Fibroblast of pulmonary artery (primary cell): ENCODE measurements at regions not wholly inside any gene's neighbourhood (a gene's known extent, or its start where the extent isn't known, plus 50 kb on each side); places are given as distances from the start of the nearest gene placed in this dataset.

Experiments
- DNase-seq: peaks from one replicate; pipeline ENCODE4 v3.0.0-alpha.2; 2010; ENCODE audit warnings: low read depth
- H3K4me3 ChIP-seq: replicated peaks from 2 replicates; pipeline ENCODE4 v1.5.1; 2011; ENCODE audit warnings: low read depth, mild to moderate bottlenecking, control low read depth, low read length, moderate library complexity
- TF ChIP-seq, protein P1 (sequence below): IDR thresholded peaks from 2 replicates; pipeline ENCODE4 v1.5.1; 2011; ENCODE audit warnings: mild to moderate bottlenecking, control low read depth, low read length, inconsistent platforms; ENCODE audit errors: missing control alignments

DNA sequence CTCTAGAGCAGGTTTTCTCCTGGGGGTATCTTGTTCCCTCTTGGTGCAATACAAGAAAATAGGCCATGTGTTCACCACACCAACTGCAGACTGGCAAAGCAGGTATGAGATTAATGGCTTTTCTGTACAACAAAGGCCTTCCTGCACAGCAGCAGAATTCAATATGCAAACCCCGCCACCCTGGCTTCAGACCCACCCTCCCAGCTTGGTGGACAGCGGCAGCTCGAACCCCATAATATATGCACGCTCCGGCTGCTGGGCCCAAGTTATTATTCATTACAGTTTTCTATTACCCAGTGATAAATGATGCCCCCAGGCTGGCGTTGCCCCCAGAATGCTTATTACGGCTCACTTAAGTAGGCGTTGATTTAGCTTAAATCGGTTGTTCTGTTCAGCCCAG is 144.2 kb downstream of the RRAGC start:
- no peak overlapping the region for H3K4me3 ChIP-seq
- TF ChIP-seq, protein P1, sequence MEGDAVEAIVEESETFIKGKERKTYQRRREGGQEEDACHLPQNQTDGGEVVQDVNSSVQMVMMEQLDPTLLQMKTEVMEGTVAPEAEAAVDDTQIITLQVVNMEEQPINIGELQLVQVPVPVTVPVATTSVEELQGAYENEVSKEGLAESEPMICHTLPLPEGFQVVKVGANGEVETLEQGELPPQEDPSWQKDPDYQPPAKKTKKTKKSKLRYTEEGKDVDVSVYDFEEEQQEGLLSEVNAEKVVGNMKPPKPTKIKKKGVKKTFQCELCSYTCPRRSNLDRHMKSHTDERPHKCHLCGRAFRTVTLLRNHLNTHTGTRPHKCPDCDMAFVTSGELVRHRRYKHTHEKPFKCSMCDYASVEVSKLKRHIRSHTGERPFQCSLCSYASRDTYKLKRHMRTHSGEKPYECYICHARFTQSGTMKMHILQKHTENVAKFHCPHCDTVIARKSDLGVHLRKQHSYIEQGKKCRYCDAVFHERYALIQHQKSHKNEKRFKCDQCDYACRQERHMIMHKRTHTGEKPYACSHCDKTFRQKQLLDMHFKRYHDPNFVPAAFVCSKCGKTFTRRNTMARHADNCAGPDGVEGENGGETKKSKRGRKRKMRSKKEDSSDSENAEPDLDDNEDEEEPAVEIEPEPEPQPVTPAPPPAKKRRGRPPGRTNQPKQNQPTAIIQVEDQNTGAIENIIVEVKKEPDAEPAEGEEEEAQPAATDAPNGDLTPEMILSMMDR = no peak
- DNase-seq = no peak

DNA sequence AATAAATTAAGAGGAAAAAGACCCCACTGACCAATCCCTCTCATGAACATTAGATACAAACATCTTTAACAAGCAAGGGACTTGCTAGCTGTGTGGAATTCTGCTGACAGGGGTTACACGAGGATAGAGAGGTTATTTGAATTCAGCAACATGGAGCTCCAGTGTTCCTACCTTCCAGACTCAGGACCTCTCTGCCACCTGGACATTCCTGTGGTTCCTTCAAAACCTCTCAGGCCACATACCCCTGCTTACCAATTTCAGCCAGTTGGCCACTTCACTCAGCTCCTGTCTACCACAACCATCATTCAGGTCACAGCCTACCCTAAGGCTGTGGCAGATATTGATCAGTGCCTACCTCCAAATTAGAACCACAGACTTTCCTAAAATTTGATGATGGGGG is 147.5 kb downstream of the RRAGC start:
- TF ChIP-seq, protein P1 = no peak
- DNase-seq = no peak
- no peak overlapping the region for H3K4me3 ChIP-seq

DNA sequence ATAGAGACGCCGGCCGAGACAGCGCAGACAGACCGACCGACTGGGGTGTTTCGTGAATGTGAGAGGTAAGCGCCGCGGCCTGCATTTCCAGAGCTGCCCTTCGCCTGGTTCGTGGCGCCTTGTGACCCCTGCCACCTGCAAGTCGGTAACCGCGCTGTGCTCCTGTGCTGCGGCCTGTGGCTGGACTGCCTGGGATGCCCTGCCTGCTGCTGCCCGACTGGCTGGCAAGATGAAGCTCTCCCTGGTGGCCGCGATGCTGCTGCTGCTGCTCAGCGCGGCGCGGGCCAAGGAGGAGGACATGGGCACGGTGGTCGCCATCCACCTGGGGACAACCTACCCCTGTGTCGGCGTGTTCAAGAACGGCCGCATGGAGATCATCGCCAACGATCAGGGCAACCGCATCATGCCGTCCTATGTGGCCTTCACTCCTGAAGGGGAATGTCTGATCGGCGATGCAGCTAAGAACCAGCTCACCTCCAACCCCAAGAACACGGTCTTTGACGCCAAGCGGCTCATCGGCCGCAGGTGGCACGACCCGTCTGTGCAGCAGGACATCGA is 150.8 kb downstream of the RRAGC start:
- no peak for DNase-seq

DNA sequence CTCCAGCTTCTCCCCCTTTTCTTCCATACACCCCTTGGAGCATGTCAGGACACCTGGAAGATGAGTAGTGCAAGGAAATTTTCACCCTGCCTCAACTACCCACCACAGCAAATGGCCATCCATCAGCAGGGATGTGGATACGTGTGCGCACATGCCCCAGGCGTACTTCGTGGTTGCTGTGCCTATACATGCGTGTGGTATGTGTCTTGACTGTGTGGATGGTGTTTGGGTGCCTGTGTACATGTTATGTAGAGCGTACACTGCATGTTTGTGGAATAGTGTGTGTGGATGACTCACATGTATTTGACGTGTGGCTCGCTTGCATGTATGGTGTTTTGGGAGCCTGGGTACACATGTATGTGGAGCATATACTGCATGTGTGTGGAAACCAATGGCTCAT is 158.5 kb downstream of the RRAGC start:
- TF ChIP-seq, protein P1 = no peak
- H3K4me3 ChIP-seq = no peak overlapping the region
- DNase-seq = no peak

More for the DNA sequence above, 150.8 kb downstream of the RRAGC start:
- no peak overlapping the region for H3K4me3 ChIP-seq
- TF ChIP-seq, protein P1 = no peak

DNA sequence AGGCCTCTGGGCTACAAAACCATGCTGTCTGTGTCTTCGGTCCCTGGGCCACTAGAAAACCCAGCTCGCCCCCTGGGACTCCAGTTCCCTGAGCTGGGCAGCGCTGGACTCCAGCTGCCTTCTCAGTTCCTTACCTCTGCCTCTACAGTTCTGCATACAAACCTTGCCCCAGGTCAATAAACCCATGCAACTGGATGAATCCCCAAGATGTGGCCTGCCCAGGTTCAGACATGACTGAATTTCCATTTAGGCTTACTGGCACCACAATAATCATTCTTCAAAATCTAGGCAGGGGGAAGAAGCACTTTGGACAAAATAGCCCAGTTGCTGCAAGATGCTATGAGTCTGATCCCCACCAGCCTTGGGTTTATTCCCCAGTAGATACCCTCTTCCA is 159.5 kb downstream of the RRAGC start:
- no peak for DNase-seq
- TF ChIP-seq, protein P1 = no peak
- no peak overlapping the region for H3K4me3 ChIP-seq

DNA sequence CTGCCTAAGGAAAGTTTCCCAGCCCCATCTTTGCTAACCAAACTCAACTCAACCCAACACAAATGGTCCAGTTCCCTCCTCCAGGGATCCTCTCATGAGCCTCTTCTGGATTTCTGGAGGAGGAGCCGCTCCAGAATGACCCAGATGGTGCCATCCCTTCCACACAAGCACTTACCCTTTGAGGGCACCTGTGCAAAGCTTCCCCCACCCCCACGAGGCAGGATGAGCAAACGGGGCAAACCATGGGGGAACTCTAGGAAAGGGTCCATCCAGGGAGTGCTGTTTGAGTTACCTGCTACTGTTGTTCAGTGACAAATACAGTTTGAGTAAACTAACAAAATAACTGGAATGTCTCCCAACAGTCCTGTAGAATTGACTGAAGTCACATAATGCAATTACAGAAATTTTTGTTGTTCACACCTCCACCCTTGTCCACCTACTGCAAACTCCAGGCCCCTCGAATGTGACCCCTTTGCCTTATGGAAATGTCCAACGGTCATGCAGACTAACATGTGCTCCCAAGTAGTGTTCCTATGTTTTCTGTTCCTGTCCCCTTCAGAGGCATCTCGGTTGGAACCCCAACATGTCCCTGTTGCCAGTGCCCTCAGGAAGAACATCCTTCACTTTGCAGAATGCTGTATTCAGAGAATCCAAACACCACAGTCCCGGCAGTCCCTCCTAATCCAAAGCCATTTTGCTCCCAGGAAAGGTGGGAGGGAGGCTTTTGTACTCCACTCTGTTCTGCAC is 160.1 kb downstream of the RRAGC start:
- TF ChIP-seq, protein P1 = no peak
- H3K4me3 ChIP-seq = no peak overlapping the region
- DNase-seq = no peak

DNA sequence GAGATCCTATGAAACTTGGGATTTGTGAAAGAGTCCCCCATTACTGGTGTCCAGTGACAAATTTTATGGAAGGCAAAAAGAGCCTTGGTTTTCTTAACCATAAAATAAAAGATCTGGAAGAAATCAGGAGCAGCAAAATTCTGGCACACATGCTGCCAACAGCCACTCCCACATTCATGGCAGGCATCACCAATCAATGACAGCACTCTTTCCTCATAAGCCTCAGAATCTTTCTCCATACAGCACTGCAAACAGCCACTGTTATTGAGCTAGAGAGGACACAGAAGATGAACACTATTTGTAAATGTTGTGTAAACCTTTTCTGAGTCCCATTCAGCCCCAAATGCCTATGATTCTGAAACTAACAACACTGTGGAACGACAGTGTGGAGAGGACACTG is 162.2 kb downstream of the RRAGC start:
- TF ChIP-seq, protein P1 = no peak
- no peak for DNase-seq
- H3K4me3 ChIP-seq = no peak overlapping the region
